ENCODE measurements at regions not wholly inside any gene's neighbourhood (a gene's known extent, or its start where the extent isn't known, plus 50 kb on each side); places are given as distances from the start of the nearest gene placed in this dataset.
A peak's percentile ranks its signal among the peaks of the same experiment; 100 is the strongest.

DNA sequence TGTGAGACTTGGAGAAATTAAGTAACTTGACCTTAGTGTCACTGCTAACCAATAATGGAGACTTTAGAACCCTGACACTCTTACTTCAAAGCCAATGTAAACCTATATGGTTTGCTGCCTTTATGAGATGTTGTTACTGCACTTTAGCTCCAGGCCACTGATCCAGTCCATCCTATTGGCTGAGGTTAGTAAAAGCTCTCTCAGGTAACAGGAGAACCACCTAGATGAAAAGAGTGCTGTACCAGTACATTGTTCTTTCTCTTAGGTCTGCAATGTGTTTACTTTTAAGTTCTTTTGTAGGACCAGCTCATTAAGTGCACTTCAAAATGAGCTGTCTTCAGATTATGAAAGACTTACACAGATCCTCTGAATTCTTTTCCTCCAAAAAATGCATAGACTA lies 994.0 kb upstream of the FAT3 start:
- no peaks in the 10 kb centered on the region for H3K36me3 ChIP-seq (ENCODE audit: insufficient read depth, low read length)
- no peak overlapping the region for H3K4me3 ChIP-seq (ENCODE audit: low read depth, low read length)
- no peaks in the 10 kb centered on the region for H3K4me1 ChIP-seq (ENCODE audit: control insufficient read depth, insufficient read depth, low read length, unreplicated experiment)
- no peak overlapping the region for H2AFZ ChIP-seq (ENCODE audit: low read length, unreplicated experiment)
- no peaks in the 10 kb centered on the region for H3K79me2 ChIP-seq (ENCODE audit: control insufficient read depth, insufficient read depth, low read length, unreplicated experiment)
- no peaks in the 10 kb centered on the region for H3K27me3 ChIP-seq (ENCODE audit: insufficient read depth, low read length)
- no peak overlapping the region for H3K27ac ChIP-seq (ENCODE audit: low read depth, low read length)

DNA sequence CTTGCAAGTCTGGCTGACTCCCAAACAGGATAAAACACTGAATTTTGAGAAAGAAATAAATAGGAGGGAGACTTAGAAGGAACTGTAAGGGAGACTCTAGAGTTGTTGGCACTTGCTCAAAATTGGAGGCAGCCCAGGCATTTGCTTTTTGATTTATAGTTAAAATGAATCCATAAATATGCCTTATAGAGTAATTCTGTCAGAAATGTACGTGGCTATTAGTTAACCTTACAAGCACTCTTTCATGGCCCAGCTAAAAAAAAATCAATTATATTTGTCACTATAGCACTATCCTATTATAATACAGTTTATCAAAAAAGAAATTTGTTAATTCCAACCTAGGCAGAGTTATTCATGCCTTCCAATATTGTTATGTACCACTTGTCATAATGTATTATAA lies 1000.0 kb upstream of the CHORDC1 start:
- no peaks in the 10 kb centered on the region for H3K79me2 ChIP-seq (ENCODE audit: control insufficient read depth, insufficient read depth, low read length, unreplicated experiment)
- no peak overlapping the region for H2AFZ ChIP-seq (ENCODE audit: low read length, unreplicated experiment)
- H3K27ac ChIP-seq (ENCODE audit: low read depth, low read length) = no peak overlapping the region
- no peaks in the 10 kb centered on the region for H3K36me3 ChIP-seq (ENCODE audit: insufficient read depth, low read length)
- H3K4me1 ChIP-seq (ENCODE audit: control insufficient read depth, insufficient read depth, low read length, unreplicated experiment) = peaks cover 12% of the 10 kb centered on the region
- no peak overlapping the region for H3K4me3 ChIP-seq (ENCODE audit: low read depth, low read length)
- no peaks in the 10 kb centered on the region for H3K27me3 ChIP-seq (ENCODE audit: insufficient read depth, low read length)

DNA sequence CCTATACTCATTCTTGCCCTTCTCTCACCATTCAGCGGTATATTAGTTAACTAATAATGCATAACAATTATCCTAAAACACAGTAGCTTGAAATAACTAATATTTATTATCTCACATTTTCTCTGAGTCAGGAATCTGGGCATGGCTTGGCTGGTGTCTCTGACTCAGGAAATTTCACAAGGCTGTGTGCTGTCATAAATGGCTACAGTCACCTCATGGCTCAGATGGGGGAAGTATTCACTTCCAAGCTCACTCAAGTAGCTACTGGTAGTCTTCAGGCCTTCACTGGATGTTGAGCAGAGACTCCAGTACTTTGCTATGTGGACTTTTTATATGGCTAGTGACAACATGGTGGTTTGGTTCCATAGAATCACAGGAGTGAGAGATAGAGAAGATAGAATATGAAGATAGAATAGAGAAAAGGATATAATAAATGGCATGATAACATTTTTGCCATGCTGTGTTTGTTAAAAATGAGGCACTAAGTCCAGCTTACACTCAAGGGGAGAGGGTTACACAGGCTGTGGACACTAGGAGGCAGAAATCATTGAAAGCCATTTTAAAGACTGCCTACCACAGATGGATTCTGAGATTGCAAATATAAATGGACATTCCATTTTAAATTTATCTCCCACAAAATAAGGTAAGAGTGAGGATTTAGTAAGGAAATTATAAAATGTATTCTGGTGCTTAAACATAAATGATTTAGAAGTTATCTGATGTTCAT lies 997.8 kb upstream of the CHORDC1 start:
- no peak overlapping the region for H2AFZ ChIP-seq (ENCODE audit: low read length, unreplicated experiment)

DNA sequence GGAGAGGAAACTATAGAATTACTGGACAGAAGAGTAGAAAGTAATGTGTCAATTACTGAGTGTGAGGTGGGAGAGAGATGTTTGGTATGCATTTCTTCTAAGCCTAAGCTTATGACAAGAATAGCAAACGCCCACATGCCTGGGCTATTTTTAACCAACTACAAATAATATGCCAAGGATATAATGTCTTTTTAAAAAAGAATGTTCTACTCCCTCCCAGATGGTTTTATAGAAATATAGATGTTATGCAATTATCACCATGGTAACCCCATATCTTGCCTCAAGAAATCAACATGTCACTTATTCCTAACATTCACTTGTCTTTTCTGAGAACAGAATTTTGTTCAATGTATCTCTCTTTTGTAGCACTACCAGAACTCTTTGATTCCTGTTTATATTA lies 996.7 kb upstream of the CHORDC1 start:
- H3K79me2 ChIP-seq (ENCODE audit: control insufficient read depth, insufficient read depth, low read length, unreplicated experiment) = no peaks in the 10 kb centered on the region
- H3K36me3 ChIP-seq (ENCODE audit: insufficient read depth, low read length) = no peaks in the 10 kb centered on the region
- H3K4me3 ChIP-seq (ENCODE audit: low read depth, low read length) = no peak overlapping the region
- H3K27ac ChIP-seq (ENCODE audit: low read depth, low read length) = peak overlapping the region; percentile 34; the same call in 1 of the 2 replicates
- no peak overlapping the region for H2AFZ ChIP-seq (ENCODE audit: low read length, unreplicated experiment)
- peaks cover 12% of the 10 kb centered on the region for H3K4me1 ChIP-seq (ENCODE audit: control insufficient read depth, insufficient read depth, low read length, unreplicated experiment)
- H3K27me3 ChIP-seq (ENCODE audit: insufficient read depth, low read length) = no peaks in the 10 kb centered on the region

More for the DNA sequence above, 997.8 kb upstream of the CHORDC1 start:
- H3K27me3 ChIP-seq (ENCODE audit: insufficient read depth, low read length) = no peaks in the 10 kb centered on the region
- peak overlapping the region; percentile 34; the same call in 1 of the 2 replicates for H3K27ac ChIP-seq (ENCODE audit: low read depth, low read length)
- peaks cover 12% of the 10 kb centered on the region for H3K4me1 ChIP-seq (ENCODE audit: control insufficient read depth, insufficient read depth, low read length, unreplicated experiment)
- H3K4me3 ChIP-seq (ENCODE audit: low read depth, low read length) = no peak overlapping the region
- H3K79me2 ChIP-seq (ENCODE audit: control insufficient read depth, insufficient read depth, low read length, unreplicated experiment) = no peaks in the 10 kb centered on the region
- no peaks in the 10 kb centered on the region for H3K36me3 ChIP-seq (ENCODE audit: insufficient read depth, low read length)

DNA sequence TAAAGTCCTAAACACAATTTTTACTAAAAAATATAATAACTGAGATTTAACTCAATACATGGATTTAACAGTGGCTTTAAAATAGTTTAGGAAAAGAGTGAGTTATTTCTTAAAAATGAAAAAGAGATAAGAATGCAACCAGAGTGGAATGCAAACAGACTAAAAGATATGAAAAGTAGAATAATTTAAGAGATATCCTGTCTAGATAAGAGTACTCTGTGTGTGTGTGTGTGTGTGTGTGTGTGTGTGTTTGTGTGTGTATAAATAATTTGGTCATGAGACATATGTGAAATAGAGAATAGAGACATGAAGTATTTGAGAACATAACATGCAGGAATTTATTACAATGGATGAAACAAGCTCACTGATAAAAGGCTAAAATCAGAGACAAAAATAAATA lies 986.9 kb upstream of the CHORDC1 start:
- Histone ChIP-seq H3K79me2 (ENCODE audit: control insufficient read depth, insufficient read depth, low read length, unreplicated experiment) (no peaks in the 10 kb centered on the region), H3K27me3 (ENCODE audit: insufficient read depth, low read length) (no peaks in the 10 kb centered on the region), H3K36me3 (ENCODE audit: insufficient read depth, low read length) (no peaks in the 10 kb centered on the region), H2AFZ (ENCODE audit: low read length, unreplicated experiment) (no peak overlapping the region), H3K4me3 (ENCODE audit: low read depth, low read length) (no peak overlapping the region), H3K4me1 (ENCODE audit: control insufficient read depth, insufficient read depth, low read length, unreplicated experiment) (no peaks in the 10 kb centered on the region), H3K27ac (ENCODE audit: low read depth, low read length) (no peak overlapping the region; the same call in 1 of the 2 replicates)

DNA sequence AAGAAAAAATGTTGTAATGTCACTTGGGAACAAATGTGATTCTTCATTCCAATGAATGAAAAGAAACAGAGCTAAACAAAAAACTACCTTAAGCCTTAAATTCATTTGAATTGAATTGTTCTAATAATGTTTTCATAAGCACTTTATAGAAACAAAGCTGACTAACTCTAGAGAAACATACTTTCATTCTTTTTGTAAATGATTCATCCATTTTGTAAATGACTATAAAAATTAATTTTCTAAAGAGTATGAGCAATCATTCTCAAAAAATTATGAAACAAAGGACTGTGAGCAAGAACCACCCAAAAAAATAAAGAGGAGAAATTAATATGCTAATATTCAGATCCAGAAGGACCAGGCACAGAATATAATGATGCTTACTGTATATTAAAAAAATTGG lies 986.5 kb upstream of the CHORDC1 start:
- H3K79me2 ChIP-seq (ENCODE audit: control insufficient read depth, insufficient read depth, low read length, unreplicated experiment) = no peaks in the 10 kb centered on the region
- no peaks in the 10 kb centered on the region for H3K36me3 ChIP-seq (ENCODE audit: insufficient read depth, low read length)
- no peak overlapping the region for H2AFZ ChIP-seq (ENCODE audit: low read length, unreplicated experiment)
- no peaks in the 10 kb centered on the region for H3K4me1 ChIP-seq (ENCODE audit: control insufficient read depth, insufficient read depth, low read length, unreplicated experiment)
- H3K4me3 ChIP-seq (ENCODE audit: low read depth, low read length) = no peak overlapping the region
- no peaks in the 10 kb centered on the region for H3K27me3 ChIP-seq (ENCODE audit: insufficient read depth, low read length)
- H3K27ac ChIP-seq (ENCODE audit: low read depth, low read length) = no peak overlapping the region; the same call in 1 of the 2 replicates

DNA sequence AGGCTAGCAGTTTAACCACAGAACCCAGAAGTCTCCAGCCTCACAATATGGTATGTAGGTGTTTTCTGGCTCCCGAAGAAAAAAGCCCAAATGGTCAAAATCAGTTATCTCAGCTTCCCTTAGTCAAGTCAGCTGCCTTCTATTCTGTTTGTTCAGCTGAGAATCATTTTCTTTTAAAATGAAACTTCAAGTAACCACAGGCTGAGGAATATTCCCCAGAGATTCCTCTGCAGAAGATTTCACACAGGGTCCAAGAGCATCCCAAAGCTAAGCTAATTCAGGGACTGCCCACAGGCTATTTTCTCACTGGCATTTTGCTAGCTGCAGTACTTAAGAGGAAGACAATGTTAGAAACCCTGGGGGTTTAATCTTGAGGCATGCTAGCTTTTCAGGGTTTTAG lies 977.0 kb upstream of the CHORDC1 start:
- Histone ChIP-seq H3K4me1 (ENCODE audit: control insufficient read depth, insufficient read depth, low read length, unreplicated experiment) (no peaks in the 10 kb centered on the region), H3K79me2 (ENCODE audit: control insufficient read depth, insufficient read depth, low read length, unreplicated experiment) (no peaks in the 10 kb centered on the region), H3K27ac (ENCODE audit: low read depth, low read length) (no peak overlapping the region), H2AFZ (ENCODE audit: low read length, unreplicated experiment) (no peak overlapping the region), H3K4me3 (ENCODE audit: low read depth, low read length) (no peak overlapping the region), H3K36me3 (ENCODE audit: insufficient read depth, low read length) (no peaks in the 10 kb centered on the region), H3K27me3 (ENCODE audit: insufficient read depth, low read length) (no peaks in the 10 kb centered on the region)

DNA sequence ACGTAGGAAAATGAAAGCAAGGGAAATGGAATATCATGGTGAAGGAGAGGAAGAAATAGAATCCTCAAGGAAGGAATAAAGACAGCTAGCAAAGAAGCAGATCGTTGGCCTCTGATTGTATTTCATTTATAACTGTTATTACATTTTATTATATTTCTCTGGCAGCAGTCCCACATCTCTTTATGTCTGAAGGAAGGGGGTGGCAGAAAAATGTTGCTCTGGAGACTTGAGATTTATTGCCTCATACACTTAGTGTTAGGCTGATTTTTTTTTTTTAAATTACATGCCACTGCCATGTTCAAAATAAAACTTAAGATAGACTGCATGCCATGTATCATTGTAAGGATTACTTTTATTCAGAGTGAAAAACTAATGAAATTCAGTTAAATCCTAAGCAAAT lies 971.7 kb upstream of the CHORDC1 start:
- no peak overlapping the region for H2AFZ ChIP-seq (ENCODE audit: low read length, unreplicated experiment)
- H3K4me3 ChIP-seq (ENCODE audit: low read depth, low read length) = no peak overlapping the region
- no peaks in the 10 kb centered on the region for H3K36me3 ChIP-seq (ENCODE audit: insufficient read depth, low read length)
- no peak overlapping the region for H3K27ac ChIP-seq (ENCODE audit: low read depth, low read length)
- no peaks in the 10 kb centered on the region for H3K79me2 ChIP-seq (ENCODE audit: control insufficient read depth, insufficient read depth, low read length, unreplicated experiment)
- no peaks in the 10 kb centered on the region for H3K27me3 ChIP-seq (ENCODE audit: insufficient read depth, low read length)
- H3K4me1 ChIP-seq (ENCODE audit: control insufficient read depth, insufficient read depth, low read length, unreplicated experiment) = no peaks in the 10 kb centered on the region

DNA sequence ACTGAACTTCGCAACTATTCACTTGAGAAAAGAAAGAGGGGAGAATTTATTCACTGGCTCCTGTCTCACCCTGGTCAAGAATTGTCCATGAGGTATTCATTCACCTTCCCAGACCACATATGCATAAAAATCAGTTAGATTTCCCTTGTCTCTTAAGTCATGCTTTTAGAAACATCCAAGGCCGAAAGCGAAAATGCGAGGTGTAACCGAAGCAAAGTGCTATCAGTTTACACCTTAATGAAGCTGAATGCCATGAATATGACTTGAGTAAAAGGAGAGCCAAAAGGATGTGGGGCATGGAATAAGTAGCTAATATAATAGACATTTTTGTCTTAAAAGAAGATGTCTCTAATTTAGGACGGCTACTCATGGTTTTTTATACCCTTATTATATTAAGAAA lies 965.6 kb upstream of the CHORDC1 start:
- no peaks in the 10 kb centered on the region for H3K79me2 ChIP-seq (ENCODE audit: control insufficient read depth, insufficient read depth, low read length, unreplicated experiment)
- no peaks in the 10 kb centered on the region for H3K4me1 ChIP-seq (ENCODE audit: control insufficient read depth, insufficient read depth, low read length, unreplicated experiment)
- H3K36me3 ChIP-seq (ENCODE audit: insufficient read depth, low read length) = no peaks in the 10 kb centered on the region
- no peaks in the 10 kb centered on the region for H3K27me3 ChIP-seq (ENCODE audit: insufficient read depth, low read length)
- H3K4me3 ChIP-seq (ENCODE audit: low read depth, low read length) = no peak overlapping the region
- no peak overlapping the region for H2AFZ ChIP-seq (ENCODE audit: low read length, unreplicated experiment)
- no peak overlapping the region for H3K27ac ChIP-seq (ENCODE audit: low read depth, low read length)

DNA sequence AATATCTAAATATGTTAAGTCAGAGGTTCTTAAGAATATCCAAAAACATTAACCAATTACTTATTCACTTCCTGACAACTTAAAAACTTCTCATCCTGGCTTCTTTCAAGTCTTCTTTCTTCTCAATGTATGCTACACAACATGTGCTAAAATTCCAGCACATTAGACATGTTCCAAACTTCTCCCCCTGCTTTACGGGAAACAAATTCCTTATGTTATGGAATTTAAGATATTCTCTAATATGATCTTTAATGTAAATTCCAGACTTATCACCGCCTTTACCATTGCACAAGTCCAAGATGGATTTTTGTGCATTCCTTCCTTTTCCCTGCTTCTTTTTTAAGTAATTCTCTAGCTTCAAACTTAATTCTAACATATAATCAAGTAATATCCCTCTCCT lies 964.5 kb upstream of the CHORDC1 start:
- H3K36me3 ChIP-seq (ENCODE audit: insufficient read depth, low read length) = no peaks in the 10 kb centered on the region
- H3K4me3 ChIP-seq (ENCODE audit: low read depth, low read length) = no peak overlapping the region
- no peaks in the 10 kb centered on the region for H3K27me3 ChIP-seq (ENCODE audit: insufficient read depth, low read length)
- no peaks in the 10 kb centered on the region for H3K79me2 ChIP-seq (ENCODE audit: control insufficient read depth, insufficient read depth, low read length, unreplicated experiment)
- H3K27ac ChIP-seq (ENCODE audit: low read depth, low read length) = no peak overlapping the region
- H2AFZ ChIP-seq (ENCODE audit: low read length, unreplicated experiment) = no peak overlapping the region
- no peaks in the 10 kb centered on the region for H3K4me1 ChIP-seq (ENCODE audit: control insufficient read depth, insufficient read depth, low read length, unreplicated experiment)

DNA sequence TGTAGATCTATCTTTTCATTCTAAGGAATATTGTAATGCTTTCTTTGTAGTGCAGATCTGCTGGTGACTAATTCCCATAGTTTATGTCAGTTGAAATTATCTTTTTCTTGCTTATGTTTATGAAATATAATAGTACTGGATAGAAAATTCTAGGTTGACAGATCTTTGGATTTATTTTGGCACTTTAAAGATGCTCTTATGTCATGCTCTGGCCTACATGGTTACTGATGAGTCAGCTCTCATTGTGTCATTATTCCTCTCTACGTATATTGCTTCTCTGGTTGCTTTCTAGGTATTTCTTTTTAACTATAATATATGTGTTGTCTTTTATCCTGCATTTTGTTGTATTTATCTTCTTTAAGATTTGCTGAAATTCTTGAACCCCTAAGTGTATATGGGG lies 955.5 kb upstream of the CHORDC1 start:
- no peak overlapping the region for H3K27ac ChIP-seq (ENCODE audit: low read depth, low read length)
- H3K36me3 ChIP-seq (ENCODE audit: insufficient read depth, low read length) = no peaks in the 10 kb centered on the region
- no peak overlapping the region for H3K4me3 ChIP-seq (ENCODE audit: low read depth, low read length)
- no peaks in the 10 kb centered on the region for H3K4me1 ChIP-seq (ENCODE audit: control insufficient read depth, insufficient read depth, low read length, unreplicated experiment)
- no peaks in the 10 kb centered on the region for H3K27me3 ChIP-seq (ENCODE audit: insufficient read depth, low read length)
- no peaks in the 10 kb centered on the region for H3K79me2 ChIP-seq (ENCODE audit: control insufficient read depth, insufficient read depth, low read length, unreplicated experiment)
- no peak overlapping the region for H2AFZ ChIP-seq (ENCODE audit: low read length, unreplicated experiment)

Data from ACC112 (cell line).